ENCODE measurements at regions not wholly inside any gene's neighbourhood (a gene's known extent, or its start where the extent isn't known, plus 50 kb on each side); places are given as distances from the start of the nearest gene placed in this dataset.

DNA sequence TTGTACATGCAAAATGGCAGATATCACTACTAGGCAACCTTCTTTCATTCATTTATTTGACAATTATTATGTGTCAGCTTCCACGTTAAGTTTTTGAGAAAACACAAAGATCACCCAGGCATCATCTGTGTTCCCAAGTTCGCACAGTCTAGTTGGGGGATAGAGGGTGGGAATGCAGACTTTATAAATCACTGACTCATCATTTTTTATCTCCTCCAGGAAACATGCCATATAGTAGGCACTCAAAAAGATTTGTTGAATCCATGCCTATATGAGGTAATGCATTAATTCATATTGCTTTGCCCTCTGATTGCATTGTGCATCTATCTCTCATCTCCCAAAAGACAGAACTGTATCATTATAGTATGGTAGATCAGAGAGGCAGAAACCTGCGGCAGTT lies 196.8 kb upstream of the TOX3 start:
- TF ChIP-seq, protein P1, sequence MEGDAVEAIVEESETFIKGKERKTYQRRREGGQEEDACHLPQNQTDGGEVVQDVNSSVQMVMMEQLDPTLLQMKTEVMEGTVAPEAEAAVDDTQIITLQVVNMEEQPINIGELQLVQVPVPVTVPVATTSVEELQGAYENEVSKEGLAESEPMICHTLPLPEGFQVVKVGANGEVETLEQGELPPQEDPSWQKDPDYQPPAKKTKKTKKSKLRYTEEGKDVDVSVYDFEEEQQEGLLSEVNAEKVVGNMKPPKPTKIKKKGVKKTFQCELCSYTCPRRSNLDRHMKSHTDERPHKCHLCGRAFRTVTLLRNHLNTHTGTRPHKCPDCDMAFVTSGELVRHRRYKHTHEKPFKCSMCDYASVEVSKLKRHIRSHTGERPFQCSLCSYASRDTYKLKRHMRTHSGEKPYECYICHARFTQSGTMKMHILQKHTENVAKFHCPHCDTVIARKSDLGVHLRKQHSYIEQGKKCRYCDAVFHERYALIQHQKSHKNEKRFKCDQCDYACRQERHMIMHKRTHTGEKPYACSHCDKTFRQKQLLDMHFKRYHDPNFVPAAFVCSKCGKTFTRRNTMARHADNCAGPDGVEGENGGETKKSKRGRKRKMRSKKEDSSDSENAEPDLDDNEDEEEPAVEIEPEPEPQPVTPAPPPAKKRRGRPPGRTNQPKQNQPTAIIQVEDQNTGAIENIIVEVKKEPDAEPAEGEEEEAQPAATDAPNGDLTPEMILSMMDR (IDR thresholded peaks at IDR 0.05 in 2 of 3, conservative IDR thresholded peaks at IDR 0.05 in 1 of 3; ENCODE audit: control insufficient read depth in 2 of 3, extremely low read depth in 1 of 3, insufficient read depth in 1 of 3, low read depth in 3 of 3, low read length in 3 of 3) = no peak
- TF ChIP-seq ZSCAN29 (IDR thresholded peaks at IDR 0.05) (no peak), SUZ12 (IDR thresholded peaks at IDR 0.05; ENCODE audit: unreplicated experiment) (no peak), POLR2A (IDR thresholded peaks at IDR 0.05; ENCODE audit: low read depth, low read length) (no peak), SIN3A (IDR thresholded peaks at IDR 0.05; ENCODE audit: low read depth, low read length) (no peak), REST (IDR thresholded peaks at IDR 0.05; ENCODE audit: low read depth, low read length) (no peak), HCFC1 (IDR thresholded peaks at IDR 0.05; ENCODE audit: low read length) (no peak)

All from GM12878 (cell line).